GM19025 (cell line): ENCODE measurements at regions not wholly inside any gene's neighbourhood (a gene's known extent, or its start where the extent isn't known, plus 50 kb on each side); places are given as distances from the start of the nearest gene placed in this dataset.

ENCODE experiments used
- ATAC-seq: cut with Tn5 transposase; IDR thresholded peaks from one replicate; pipeline ENCODE4 v1.9.1; 2021; ENCODE audit warnings: mild to moderate bottlenecking, low read depth, moderate library complexity; ENCODE audit not compliant: unreplicated experiment

DNA sequence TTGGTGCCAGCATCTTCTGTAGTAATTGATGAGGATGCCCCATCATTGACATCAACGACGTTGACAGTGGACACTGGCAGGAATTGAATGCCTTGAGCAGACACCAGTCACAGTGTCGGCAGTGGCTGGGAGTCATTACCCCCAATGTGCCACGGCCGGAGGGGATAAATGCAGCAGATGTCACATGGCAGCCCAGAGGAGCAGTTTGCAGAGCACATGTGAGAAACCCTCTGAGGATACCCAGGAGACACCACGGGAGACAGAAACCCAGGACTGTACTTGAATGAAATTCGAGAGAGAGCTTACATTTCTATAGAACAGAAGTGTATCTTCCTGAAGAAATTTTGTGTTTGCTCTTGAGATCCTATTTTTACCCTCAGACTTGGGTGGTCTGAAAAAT, 409.1 kb upstream of the TNP1 start:
- ATAC-seq: no peak

DNA sequence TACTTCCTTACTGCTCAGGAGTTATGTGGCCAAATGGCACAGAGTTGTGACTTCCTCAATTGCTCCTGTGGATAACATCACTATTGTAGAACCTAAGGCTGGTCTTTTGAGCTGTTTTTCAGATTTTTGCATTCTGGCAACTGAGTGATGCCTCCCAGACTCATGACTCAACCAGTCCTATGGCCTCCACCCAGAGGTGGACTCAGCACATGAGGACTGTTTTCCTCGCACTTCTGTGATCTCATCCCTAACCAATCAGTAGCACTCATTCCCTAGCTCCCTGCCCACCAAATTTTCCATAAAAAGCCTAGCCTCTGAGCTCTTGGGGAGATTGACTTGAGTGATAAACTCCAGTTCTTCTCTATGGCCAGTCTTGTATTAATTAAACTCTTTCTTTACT, 407.9 kb upstream of the TNP1 start:
- no peak for ATAC-seq

DNA sequence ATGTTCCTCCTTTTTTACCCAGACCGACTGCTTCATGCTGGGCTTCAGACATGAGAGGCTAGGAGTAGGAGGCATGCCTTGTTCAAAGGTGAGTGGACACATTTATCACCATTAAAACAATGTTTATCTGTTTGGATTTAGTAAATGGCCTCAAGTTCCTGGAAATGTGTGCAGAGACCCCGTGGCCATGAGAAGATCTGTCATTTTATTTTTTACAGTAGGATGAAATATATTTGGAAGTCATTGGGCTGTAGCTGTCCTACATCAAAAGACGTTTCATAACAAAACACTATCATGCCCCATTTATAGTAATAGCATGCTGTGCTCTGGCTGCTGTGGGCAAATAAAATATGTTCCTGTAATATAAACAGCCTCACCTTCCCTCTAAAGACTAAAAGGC, 403.9 kb upstream of the TNP1 start:
- no peak for ATAC-seq

DNA sequence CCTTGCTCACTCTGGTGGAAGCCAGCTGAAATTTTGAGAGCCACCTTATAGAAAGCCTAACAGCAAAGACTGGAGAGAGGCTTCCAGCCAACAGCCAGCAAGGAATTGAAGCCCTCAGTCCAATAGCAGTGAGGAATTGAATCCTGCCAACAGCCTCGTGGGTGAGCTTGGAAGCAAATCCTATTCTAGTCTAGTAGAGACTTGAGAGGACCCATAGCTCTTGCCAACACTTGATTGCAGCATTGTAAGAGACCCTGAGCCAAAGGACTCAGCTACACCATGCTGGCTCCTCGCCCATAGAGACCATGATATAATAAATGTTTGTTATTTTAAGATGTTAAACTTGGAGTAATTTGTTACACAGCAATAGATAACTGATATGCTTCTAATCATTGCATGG, 403.0 kb upstream of the TNP1 start:
- no peak for ATAC-seq

DNA sequence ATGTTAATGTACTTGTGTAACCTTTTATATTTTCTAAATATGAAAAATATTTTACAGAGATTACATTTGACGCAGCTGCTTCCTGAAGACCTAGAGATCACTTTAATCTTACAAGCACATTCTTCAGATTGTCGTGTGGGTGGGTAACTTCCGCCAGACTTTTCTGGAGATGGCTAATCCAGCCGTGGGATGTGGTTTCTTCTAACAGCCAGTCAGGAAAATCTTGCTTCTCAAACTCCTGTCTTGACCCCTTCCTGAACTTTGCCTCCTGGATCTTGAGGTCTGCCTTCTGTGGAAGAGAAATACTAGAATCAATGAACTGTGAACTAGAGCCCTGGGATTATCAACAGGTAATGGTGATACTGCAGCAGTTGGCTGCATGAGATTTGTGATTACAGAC, 401.6 kb upstream of the TNP1 start:
- ATAC-seq: no peak

DNA sequence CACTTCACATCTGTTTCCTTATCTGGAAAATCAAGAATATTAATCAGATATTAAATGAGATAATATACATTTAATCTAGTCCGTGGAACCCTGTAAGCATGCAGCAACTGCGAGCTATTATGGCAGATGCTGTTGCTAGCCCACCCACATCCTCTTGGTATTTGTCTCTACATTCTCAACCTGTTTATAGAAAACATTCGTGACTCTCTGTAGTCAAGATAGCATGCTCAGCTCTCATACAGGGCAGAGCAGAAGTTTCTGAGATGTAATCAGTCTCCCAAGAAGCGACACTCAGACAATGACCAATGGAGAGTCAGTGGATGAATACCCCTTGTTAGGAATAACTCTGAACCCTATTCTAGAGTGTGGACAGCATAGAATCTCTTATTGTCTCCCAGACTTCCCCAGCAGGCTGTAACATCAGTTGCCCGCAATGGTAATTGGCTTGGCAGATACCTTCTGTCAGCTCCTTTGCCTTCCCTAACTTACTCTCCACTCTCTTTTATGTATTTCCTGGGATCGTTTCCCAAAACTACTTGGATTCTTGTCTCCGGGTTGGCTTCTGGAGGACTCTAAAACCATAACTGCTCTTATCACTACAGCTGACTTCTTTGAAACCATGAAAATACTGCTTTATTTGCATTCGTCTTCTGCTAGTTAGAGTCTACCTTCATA, 400.7 kb upstream of the TNP1 start:
- no peak for ATAC-seq

DNA sequence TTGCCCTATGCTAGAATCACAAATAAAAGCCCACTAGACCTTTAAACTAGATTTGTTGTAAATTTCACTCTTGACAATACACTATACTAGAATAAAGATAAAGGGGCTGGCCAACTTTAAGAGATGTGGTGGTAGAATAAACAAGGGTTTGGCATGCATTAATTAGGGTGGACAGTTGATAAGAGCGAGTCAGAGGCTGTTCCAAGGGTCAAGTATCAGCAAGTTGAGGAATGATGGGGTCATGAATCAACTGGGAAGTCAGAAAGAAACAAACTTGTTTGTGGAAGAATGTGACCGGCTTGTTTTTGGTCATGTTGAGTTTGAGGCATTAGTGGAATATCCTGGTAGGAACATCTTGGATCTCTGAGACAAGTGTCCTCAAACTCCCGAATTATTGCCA, 398.3 kb upstream of the TNP1 start:
- no peak for ATAC-seq

DNA sequence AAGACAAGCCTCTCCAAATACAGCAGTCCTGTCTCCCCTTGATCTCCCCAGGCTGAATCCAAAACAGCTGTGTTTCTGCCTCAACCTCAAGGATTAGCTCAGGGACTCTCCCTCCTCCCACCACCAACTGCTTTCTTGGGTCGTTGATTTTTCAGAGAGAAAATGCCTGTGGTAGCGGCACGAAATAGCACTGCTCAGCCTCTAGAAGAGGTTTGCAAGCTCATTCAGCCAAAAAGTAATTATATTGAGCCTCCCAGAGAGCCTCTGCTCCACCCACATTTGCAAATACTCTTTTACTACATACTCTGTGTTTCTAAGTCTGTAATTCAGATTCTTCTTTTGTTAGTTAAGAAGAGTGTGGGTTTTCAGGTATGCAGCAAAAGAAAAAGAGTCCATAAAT, 396.4 kb upstream of the TNP1 start:
- no peak for ATAC-seq

DNA sequence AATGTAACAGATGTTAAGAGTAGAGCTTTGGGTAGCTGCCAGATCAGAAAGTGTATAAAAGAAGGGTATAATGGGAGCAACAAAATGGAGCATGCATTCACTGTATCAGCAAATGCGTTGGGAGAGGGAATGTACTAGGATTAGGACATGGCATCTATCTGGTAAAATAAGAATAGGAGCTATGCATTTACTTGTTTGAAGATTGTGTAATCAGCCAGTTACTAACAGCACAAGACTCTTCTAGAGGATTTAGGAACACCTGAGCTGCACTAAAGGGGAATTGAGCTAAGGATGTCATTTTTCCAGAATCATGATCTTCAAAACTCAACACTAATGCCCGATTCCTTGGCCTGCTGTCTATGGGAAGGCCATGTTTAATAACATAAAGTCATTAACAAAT, 394.2 kb upstream of the TNP1 start:
- no peak for ATAC-seq

DNA sequence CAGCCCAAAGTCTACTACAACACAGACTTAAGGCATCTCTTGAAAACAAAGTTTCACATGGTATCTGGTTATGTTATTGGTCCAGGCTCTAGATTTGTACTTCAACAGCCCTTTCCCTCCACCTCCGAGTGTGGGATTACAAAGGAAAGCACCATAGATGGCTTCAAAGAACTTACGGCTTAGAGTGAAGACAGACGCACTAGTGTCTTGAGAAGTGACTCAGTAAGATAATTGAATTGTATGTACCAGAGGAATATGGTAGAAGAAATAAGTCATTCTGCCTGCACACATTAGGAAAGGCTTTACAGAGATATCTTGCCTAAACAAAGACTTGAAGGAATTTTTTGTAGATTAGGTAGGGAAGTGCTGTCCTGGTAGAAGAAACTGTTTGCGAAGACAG, 392.3 kb upstream of the TNP1 start:
- ATAC-seq: no peak

DNA sequence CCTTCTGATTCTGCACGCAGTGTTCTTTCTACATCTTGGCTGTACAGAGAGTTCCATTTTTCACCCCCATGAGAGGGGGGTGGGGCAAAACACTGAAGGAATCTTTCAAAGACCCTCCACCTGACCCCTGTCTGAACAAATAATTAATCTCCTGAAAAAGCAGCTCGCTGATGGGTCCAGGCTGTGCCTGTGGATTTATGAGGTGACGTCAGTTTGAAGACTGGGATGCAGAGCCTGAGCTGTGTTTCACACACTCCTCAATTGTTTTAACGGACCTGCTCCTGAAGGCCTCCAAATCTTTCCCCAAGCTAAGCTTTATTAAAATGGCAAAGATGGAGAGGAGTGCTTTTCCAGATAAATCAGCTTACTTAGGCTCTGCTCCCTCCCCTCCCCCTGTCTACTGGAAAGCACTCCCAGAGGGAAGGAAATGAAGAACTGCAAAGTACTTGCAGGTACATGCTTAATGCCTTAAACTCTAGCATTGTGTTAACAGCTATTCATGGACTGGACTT, 390.2 kb upstream of the TNP1 start:
- ATAC-seq: no peak

DNA sequence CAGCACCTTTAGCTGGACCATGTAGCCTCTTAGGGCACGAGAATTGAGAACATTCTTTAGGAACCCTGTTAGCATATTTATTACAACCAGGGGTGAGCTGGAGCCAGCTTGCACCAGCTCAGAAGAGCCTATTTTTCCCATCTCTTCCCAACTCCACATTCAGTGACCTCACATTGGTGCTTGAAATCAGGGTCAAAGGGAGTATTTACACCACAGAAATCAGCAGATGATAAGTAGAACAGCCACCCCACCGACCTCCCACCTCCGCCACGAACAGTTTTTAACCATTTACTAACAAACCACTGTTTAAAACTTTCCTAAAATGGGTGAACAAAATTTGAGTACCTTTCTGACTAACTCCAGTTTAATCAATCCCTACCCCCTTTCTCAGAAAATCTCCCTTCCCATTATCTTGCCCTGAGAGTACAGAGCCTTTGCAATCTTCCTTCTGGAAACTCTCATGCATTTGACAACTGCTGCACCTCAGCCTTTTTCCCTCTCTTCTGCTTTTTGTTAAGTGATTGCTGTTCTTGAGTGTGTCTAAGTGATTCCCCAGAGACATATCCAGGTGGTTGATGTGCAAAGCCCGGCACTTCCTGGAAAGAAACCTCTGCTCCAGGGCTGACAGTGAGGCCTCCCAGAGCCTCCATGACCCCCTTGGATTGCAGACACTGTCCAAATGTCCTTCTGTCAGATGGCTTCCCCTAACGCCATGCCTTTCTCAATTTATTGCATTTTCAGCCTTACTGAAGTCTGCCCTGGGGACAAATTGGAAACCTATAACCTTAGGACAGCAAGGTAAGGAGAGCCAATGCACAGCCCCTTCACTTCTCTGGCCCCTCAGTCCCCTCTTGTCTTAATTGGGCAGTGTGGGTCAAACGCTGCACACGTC, 389.5 kb upstream of the TNP1 start:
- ATAC-seq: no peak

DNA sequence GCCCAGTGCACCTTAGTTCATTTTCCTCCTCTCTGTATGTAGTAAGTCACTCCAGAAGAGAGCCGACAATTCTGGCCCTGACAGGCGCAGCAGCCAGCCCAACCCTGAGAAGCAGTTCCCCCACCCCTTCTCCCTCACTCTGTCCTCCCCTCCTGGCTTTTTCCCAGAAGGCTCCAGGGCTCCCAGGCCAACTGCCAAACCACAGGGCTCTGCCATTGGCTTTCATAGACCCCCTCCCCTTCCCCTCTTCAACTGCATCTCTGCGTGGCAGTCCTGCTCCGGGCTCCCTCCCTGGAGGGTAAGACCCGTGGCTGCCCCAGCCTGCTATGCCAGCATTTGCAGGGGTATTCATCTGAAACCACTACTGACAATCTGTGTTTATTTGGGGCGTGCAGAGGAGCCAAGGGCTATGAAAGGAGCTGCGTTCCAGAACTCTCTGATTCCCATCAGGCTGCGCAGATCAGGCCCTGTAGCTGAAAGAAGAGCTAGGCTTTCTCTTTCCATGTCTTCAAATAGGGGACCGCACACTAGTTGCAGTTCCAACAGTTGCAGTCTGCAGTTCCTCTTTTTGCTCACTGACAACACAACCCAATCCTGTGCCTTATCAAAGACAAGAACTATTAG, 388.6 kb upstream of the TNP1 start:
- peak; percentile 69 for ATAC-seq

DNA sequence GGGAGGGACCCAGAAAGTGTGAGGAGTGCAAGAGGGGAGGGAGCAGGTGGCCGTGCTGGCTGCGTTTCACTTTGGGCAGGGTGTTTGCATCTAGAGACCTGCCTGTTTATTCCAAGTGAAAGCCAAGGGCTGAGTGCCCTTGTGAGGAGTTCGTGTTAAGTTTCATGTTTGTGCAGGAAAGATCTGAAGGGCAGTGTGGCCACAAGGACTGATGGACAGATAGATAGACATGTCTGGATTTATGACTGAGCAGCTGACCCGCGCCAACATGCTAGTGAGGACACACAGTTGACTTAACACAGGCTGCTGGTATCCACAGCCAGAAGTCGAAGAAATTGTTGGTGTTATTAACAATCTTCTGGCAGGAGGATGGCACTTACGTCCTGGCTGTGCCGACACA, 387.6 kb upstream of the TNP1 start:
- ATAC-seq: no peak

DNA sequence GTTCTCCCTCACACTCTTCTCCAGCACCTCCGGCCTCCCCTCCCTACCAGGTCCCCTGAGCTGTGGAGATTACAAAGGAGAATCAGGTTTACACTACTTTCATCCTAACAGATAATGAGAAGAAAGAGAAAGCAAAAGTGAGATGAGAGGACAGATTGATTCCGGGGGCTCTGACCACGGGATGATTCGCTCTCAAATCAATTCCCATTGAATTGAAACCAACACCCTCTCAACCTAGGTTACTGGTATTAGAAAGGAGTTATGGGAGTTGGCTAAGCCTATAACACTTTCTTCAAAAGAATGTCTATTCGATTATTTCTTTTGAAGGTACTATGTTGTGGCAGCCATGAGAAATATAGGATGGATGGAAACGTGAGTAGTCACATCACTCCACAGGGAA, 386.2 kb upstream of the TNP1 start:
- no peak for ATAC-seq

DNA sequence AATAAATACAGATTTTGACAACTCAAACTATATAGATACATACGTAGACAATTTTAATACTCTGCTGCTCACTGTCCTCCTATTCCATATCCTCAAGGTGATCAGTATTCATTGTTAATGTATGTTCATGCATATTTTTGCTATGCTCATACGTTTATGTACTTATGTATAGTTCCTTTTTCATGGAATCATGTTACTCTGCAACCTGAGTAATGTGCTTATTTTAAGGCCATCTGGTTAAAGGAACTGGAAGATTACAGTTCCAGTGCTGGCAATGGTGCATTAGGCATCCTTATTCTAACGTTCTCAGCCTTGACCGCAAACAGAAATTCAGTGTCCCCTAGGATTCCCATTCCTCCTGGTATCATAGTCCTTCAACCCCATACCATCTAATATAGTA, 385.0 kb upstream of the TNP1 start:
- ATAC-seq: no peak

DNA sequence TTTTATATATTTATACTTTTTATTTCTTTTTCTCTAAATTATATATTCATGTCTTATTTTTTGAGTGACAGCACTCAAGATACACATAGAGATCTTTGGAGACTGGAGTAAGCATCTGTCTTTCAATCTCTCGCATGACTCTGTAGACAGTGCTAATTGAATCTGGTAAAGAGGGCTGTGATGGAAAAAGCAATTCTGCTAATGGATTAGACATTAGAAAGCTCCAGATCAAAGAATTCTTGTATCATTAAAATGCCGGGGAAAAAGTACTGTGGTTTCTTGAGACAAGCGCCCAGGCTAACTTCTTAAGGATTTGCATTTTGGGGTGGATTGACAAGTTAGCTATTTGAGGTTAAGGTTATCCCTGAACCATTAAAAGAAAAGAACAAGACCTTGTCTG, 383.1 kb upstream of the TNP1 start:
- ATAC-seq: no peak

DNA sequence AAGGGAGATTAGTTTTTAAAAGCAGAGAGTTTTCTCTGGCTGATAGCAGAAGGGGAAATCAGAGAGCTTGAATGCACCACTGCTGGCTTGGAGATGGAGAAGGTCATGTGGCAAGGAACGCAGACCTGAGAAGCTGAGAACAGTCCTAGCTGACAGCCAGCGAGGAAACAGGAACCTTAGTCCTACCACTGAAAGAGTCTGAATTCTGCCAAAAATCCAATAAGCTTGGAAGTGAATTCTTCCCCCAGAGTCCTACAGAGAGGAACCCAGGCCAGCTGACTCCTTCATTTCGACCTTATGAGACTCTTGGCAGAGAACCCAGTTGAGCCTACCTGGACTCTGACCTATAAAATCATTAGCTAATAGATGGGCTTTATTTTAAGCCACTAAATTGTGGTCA, 371.9 kb upstream of the TNP1 start:
- no peak for ATAC-seq

DNA sequence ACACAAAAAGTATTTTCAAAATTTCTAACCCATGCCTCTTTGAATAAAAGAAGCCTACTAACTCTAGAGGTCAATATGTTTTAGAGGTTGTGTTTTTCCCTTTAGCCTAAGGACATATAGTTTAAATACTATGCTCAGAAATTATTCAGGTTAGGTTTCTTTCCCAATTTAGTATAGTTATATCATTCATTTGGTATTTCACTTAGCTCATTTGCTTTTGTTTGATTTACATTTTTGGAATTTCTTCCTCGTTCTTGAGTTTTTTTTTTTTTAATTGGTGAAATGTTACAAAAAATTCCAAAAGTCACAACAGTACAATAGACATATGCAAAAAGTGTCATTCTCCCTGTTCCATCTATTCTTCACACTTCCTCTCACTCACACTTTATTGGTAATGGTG, 371.3 kb upstream of the TNP1 start:
- ATAC-seq: no peak

DNA sequence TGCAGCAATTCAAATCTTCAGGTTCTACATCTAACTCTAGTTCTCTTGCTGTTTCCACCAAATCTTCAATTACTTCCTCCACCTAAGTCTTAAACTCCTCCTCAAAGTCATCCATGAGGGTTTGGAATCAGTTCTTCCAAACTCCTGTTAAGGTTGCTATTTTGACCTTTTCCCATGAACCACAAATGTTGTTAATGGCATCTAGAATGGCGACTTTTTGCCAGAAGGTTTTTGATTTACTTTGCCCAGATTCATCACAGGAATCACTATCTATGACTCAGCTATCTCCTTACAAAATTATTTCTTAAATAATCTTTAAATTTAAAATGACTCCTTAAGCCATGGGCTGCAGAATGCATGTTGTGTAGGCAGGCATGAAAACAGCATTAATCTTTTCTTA, 368.9 kb upstream of the TNP1 start:
- ATAC-seq: no peak

DNA sequence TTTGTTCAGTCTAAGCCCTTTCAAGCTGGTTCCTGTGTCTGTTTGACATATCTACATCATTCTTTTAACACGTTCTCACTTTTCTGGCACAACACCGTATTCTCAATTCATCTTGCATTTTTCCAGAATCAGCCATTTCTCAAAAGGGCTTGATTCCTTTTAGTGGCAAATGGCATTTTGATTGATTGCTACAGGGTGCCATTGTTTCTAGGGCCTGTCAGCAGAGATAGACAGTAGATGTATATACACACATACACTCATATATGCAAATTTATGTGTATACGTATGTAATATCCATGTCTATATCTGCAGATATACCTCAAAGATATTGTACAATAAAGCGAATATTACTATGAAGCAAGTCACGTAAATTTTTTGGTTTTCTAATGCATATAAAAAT, 367.9 kb upstream of the TNP1 start:
- ATAC-seq: no peak

DNA sequence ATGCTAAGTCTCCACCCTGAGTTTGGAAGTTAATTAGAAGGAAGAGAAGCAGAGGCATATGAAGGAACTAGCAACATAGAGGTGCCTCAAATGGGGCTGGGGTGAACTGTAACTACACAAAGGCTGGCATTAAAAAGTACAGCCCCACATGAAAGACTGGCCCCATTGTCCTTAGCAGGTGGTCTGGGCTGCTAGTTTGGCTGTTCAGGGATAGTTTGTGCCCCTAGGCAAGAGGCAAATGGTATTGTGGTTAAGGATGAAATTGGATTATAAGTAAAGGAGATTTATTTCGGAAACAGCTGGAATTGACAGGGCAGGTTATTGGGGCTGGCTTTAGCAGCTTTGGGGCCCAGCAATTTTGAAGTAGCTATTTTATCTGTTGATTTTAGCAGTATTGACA, 365.7 kb upstream of the TNP1 start:
- ATAC-seq: no peak
